GM23338 (cell line): ENCODE measurements at regions not wholly inside any gene's neighbourhood (a gene's known extent, or its start where the extent isn't known, plus 50 kb on each side); places are given as distances from the start of the nearest gene placed in this dataset.

Experiments
- ATAC-seq: fragments of 200-7000 bp; cut with Tn5 transposase; 3 replicates; pipeline ENCODE4 v1.9.1; 2020
- DNase-seq: peaks from one replicate; pipeline ENCODE4 v3.0.0-alpha.2; 2015; ENCODE audit warnings: low spot score
- H2AFZ ChIP-seq: fragments of 200-600 bp; sonication (generic); 2 replicates; pipeline ENCODE4 v1.8.0; 2016; ENCODE audit warnings: antibody characterized with exemption, mild to moderate bottlenecking, moderate library complexity
- H3F3A ChIP-seq: fragments of 200-600 bp; sonication (generic); replicated peaks from 2 replicates; pipeline ENCODE4 v1.8.0; 2017; ENCODE audit warnings: antibody characterized with exemption, mixed run types, low read depth
- H3K27ac ChIP-seq: fragments of 200-600 bp; sonication (generic); 2 replicates; pipeline ENCODE4 v1.6.1; 2016; ENCODE audit warnings: low read depth
- H3K27me3 ChIP-seq: fragments of 200-600 bp; sonication (generic); 2 replicates; pipeline ENCODE4 v1.8.0; 2016; ENCODE audit warnings: mild to moderate bottlenecking, mixed run types, moderate library complexity; ENCODE audit not compliant: insufficient read depth
- H3K36me3 ChIP-seq: fragments of 200-600 bp; sonication (generic); 2 replicates; pipeline ENCODE4 v1.8.0; 2016; ENCODE audit warnings: mild to moderate bottlenecking; ENCODE audit not compliant: insufficient read depth
- H3K4me1 ChIP-seq: fragments of 200-600 bp; sonication (generic); 2 replicates; pipeline ENCODE4 v1.8.0; 2016; ENCODE audit warnings: mild to moderate bottlenecking, moderate library complexity; ENCODE audit not compliant: insufficient read depth
- H3K4me2 ChIP-seq: fragments of 200-600 bp; sonication (generic); 2 replicates; pipeline ENCODE4 v1.7.1; 2017; ENCODE audit warnings: mixed run types
- H3K4me3 ChIP-seq: fragments of 200-600 bp; sonication (generic); 2 replicates; pipeline ENCODE4 v1.6.1; 2016; ENCODE audit warnings: mixed run types
- H3K79me2 ChIP-seq: fragments of 200-600 bp; sonication (generic); replicated peaks from 2 replicates; pipeline ENCODE4 v1.8.0; 2017; ENCODE audit warnings: mild to moderate bottlenecking; ENCODE audit not compliant: insufficient read depth
- H3K9me2 ChIP-seq: fragments of 200-600 bp; sonication (generic); 2 replicates; pipeline ENCODE4 v1.8.0; 2017; ENCODE audit not compliant: insufficient read depth
- H4K20me1 ChIP-seq: fragments of 200-600 bp; sonication (generic); replicated peaks from 2 replicates; pipeline ENCODE4 v1.8.0; 2017; ENCODE audit warnings: mild to moderate bottlenecking; ENCODE audit not compliant: insufficient read depth
- H3K27ac Mint-ChIP-seq: 2 replicates; pipeline ENCODE4 v1.8.0; 2020; ENCODE audit warnings: inconsistent platforms, mild to moderate bottlenecking, moderate library complexity, mixed read lengths
- H3K27me3 Mint-ChIP-seq: 3 replicates; pipeline ENCODE4 v1.8.0; 2022; ENCODE audit warnings: low read depth, mild to moderate bottlenecking, moderate library complexity, mixed read lengths, inconsistent platforms; ENCODE audit not compliant: insufficient read depth, poor library complexity
- H3K36me3 Mint-ChIP-seq: 3 replicates; pipeline ENCODE4 v1.8.0; 2021; ENCODE audit warnings: low read depth, mild to moderate bottlenecking, inconsistent platforms, moderate library complexity, mixed read lengths
- H3K4me1 Mint-ChIP-seq: 3 replicates; pipeline ENCODE4 v1.8.0; 2020; ENCODE audit warnings: mild to moderate bottlenecking, inconsistent platforms, mixed read lengths
- H3K4me3 Mint-ChIP-seq: 3 replicates; pipeline ENCODE4 v1.8.0; 2021; ENCODE audit warnings: moderate library complexity, mild to moderate bottlenecking, inconsistent platforms, mixed read lengths
- H3K9me3 Mint-ChIP-seq: 3 replicates; pipeline ENCODE4 v1.8.0; 2020; ENCODE audit warnings: moderate library complexity, mild to moderate bottlenecking, inconsistent platforms, mixed read lengths
- CREB1 ChIP-seq: fragments of 250-450 bp; sonication (Bioruptor Pico); IDR thresholded peaks from 2 replicates; pipeline ENCODE4 v1.5.0; 2020; ENCODE audit warnings: low read depth, mild to moderate bottlenecking, moderate library complexity
- CTCF ChIP-seq, 2 experiments: fragments of 200-600 bp in 1 of 2; sonication (generic) in 1 of 2; conservative IDR thresholded peaks; 2 replicates each; pipeline versions ENCODE4 v1.5.1 to v1.6.1; 2016 to 2017; ENCODE audit warnings: antibody characterized with exemption in 2 of 2, low read depth in 2 of 2, mild to moderate bottlenecking in 2 of 2, moderate library complexity in 1 of 2
- ETS1 ChIP-seq: IDR thresholded peaks from 2 replicates; pipeline ENCODE4 v1.6.1; 2016; ENCODE audit warnings: antibody characterized with exemption
- EZH2phosphoT487 ChIP-seq: fragments of 200-600 bp; sonication (generic); IDR thresholded peaks from one replicate; pipeline ENCODE4 v1.8.1; 2018; ENCODE audit warnings: antibody characterized with exemption; ENCODE audit not compliant: unreplicated experiment
- NANOG ChIP-seq: IDR thresholded peaks from 2 replicates; pipeline ENCODE4 v1.6.1; 2016; ENCODE audit warnings: antibody characterized with exemption, borderline replicate concordance
- POLR2AphosphoS5 ChIP-seq: IDR thresholded peaks from 2 replicates; pipeline ENCODE4 v1.6.1; 2016; ENCODE audit warnings: antibody characterized with exemption, low read depth
- STAT1 ChIP-seq: IDR thresholded peaks from one replicate; pipeline ENCODE4 v1.6.1; 2016; ENCODE audit warnings: antibody characterized with exemption; ENCODE audit not compliant: unreplicated experiment
- ZNF114 ChIP-seq: fragments of 250-450 bp; sonication (Bioruptor Pico); IDR thresholded peaks from 2 replicates; pipeline ENCODE4 v1.5.0; 2020; ENCODE audit warnings: mild to moderate bottlenecking, moderate library complexity
- ZNF462 ChIP-seq: fragments of 250-450 bp; sonication (Bioruptor Pico); IDR thresholded peaks from 2 replicates; pipeline ENCODE4 v1.5.0; 2020; ENCODE audit warnings: mild to moderate bottlenecking, moderate library complexity

- H3K4me1 ChIP-seq, result peaks cover 5% of the 10 kb centered on the region; the same call in 1 of the 2 replicates
- DNase-seq, result no peak
- H2AFZ ChIP-seq, result no peak overlapping the region
- H3F3A ChIP-seq, result no peaks in the 10 kb centered on the region
- H3K27me3 ChIP-seq, result no peaks in the 10 kb centered on the region
- no peak overlapping the region for H3K27ac Mint-ChIP-seq
- no peaks in the 10 kb centered on the region for H3K9me2 ChIP-seq
- no peak overlapping the region for H3K4me3 ChIP-seq
- peaks cover 5% of the 10 kb centered on the region; the same call in 2 of the 3 replicates for H3K4me1 Mint-ChIP-seq
- no peaks in the 10 kb centered on the region for H3K79me2 ChIP-seq
- TF ChIP-seq ZNF462 (CRISPR knock-in tag) (no peak), EZH2phosphoT487 (no peak), CTCF (conservative IDR thresholded peaks at IDR 0.05; ENCODE audit: low read depth in 2 of 2) (no peak), ETS1 (no peak), CREB1 (CRISPR knock-in tag) (no peak), STAT1 (no peak), POLR2AphosphoS5 (no peak), ZNF114 (CRISPR knock-in tag) (no peak), NANOG (no peak)
- H3K27me3 Mint-ChIP-seq, result peaks cover under 1% of the 10 kb centered on the region
- H3K4me2 ChIP-seq, result no peak overlapping the region
- H3K36me3 Mint-ChIP-seq, result no peaks in the 10 kb centered on the region
- H4K20me1 ChIP-seq, result no peaks in the 10 kb centered on the region
- ATAC-seq, result no peak
- no peaks in the 10 kb centered on the region for H3K36me3 ChIP-seq
- no peak overlapping the region for H3K4me3 Mint-ChIP-seq
- H3K27ac ChIP-seq, result no peak overlapping the region
- H3K9me3 Mint-ChIP-seq, result no peaks in the 10 kb centered on the region
These were observed 307.7 kb upstream of the NFE2L3 start for GRCh38 chr7:25844102-25844870.
